ENCODE measurements at regions not wholly inside any gene's neighbourhood (a gene's known extent, or its start where the extent isn't known, plus 50 kb on each side); places are given as distances from the start of the nearest gene placed in this dataset.
"Not testable (repeated sequence)": the region's sequence is repeated elsewhere in the genome, so short reads cannot be mapped to it uniquely, and the experiment has no call there.

- TF ChIP-seq POLR2AphosphoS5 (IDR thresholded peaks at IDR 0.05) (no peak), POLR2A (IDR thresholded peaks at IDR 0.05) (no peak)
- TF ChIP-seq, protein P1, sequence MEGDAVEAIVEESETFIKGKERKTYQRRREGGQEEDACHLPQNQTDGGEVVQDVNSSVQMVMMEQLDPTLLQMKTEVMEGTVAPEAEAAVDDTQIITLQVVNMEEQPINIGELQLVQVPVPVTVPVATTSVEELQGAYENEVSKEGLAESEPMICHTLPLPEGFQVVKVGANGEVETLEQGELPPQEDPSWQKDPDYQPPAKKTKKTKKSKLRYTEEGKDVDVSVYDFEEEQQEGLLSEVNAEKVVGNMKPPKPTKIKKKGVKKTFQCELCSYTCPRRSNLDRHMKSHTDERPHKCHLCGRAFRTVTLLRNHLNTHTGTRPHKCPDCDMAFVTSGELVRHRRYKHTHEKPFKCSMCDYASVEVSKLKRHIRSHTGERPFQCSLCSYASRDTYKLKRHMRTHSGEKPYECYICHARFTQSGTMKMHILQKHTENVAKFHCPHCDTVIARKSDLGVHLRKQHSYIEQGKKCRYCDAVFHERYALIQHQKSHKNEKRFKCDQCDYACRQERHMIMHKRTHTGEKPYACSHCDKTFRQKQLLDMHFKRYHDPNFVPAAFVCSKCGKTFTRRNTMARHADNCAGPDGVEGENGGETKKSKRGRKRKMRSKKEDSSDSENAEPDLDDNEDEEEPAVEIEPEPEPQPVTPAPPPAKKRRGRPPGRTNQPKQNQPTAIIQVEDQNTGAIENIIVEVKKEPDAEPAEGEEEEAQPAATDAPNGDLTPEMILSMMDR (IDR thresholded peaks at IDR 0.05 in 8 of 11, conservative IDR thresholded peaks at IDR 0.05 in 3 of 11) = no peak
- no peaks in the 10 kb centered on the region for H3K36me3 ChIP-seq
- H3K4me1 ChIP-seq = no peaks in the 10 kb centered on the region
- intact Hi-C loops (cut with DNase I; ENCODE audit: low total_unique reads) = no loop called here
- H3K4me3 ChIP-seq = no peak overlapping the region
- no peak overlapping the region for H3K27ac ChIP-seq
- peaks cover 0 to 28% (median 20%) of the 10 kb centered on the region in 8 donors for H3K9me3 ChIP-seq
- DNase-seq = no peak
- H3K27me3 ChIP-seq (replicated peaks in 1 of 7) = no peaks in the 10 kb centered on the region
Measured at GRCh38 chr3:165503346-165503745, 307.2 kb upstream of the SLITRK3 start.

DNA sequence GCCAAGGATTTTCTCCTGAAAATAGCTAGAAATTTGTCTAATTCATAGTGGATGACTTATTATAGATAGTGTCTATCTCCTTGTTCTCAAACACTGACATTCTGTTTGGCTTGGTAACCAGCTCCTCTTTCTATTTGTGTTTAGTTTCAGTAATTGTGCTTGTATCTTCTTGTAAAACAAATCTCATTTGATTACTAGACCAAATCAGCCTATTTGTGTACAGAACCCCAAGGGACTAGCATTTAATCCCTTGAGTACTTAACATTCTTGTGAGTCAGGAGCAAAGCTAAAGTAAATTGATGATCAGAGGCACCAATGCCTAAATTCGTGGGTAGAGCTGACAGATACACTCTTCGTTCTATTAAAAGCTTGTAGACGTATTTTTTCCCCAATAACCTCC lies 306.5 kb upstream of the SLITRK3 start:
- TF ChIP-seq POLR2A (IDR thresholded peaks at IDR 0.05) (no peak), POLR2AphosphoS5 (IDR thresholded peaks at IDR 0.05) (no peak)
- TF ChIP-seq, protein P1 (IDR thresholded peaks at IDR 0.05 in 8 of 11, conservative IDR thresholded peaks at IDR 0.05 in 3 of 11) = no peak
- no peaks in the 10 kb centered on the region for H3K27me3 ChIP-seq (replicated peaks in 1 of 7)
- H3K4me1 ChIP-seq = no peaks in the 10 kb centered on the region
- no peaks in the 10 kb centered on the region for H3K36me3 ChIP-seq
- H3K4me3 ChIP-seq = no peak overlapping the region
- intact Hi-C loops (cut with DNase I; ENCODE audit: low total_unique reads) = no loop called here
- no peak for DNase-seq
- WGBS, 5 donors = 54 to 73% (median 56%) methylated on average over 3 of the region's 3 CpGs
- H3K27ac ChIP-seq = no peak overlapping the region
- H3K9me3 ChIP-seq = peaks cover 0 to 24% (median 19%) of the 10 kb centered on the region in 8 donors

DNA sequence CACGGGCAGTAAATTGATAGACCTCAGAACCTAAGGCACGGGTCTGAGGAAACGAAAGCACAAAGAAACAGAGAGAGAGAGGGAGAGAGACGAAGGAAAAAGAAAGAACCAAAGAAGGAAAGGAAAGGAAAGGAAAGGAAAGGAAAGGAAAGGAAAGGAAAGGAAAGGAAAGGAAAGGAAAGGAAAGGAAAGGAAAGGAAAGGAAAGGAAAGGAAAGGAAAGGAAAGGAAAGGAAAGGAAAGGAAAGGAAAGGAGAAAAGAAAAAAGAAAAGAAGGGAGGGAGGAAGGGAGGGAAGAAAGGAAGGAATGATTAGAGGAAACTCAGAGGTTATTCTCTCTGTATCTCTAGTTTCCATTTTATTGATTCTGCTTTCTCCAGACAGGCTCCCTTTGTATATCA lies 302.6 kb upstream of the SLITRK3 start:
- H3K9me3 ChIP-seq; DNase-seq; H3K4me3 ChIP-seq; H3K4me1 ChIP-seq; H3K27me3 ChIP-seq (replicated peaks in 1 of 7); H3K27ac ChIP-seq; H3K36me3 ChIP-seq; intact Hi-C loops (cut with DNase I; ENCODE audit: low total_unique reads): not testable (repeated sequence)
- 77 to 89% (median 79%) methylated on average over 4 of the region's 4 CpGs for WGBS, 5 donors

- Histone ChIP-seq H3K9me3 (no peaks in the 10 kb centered on the region), H3K27ac (no peak overlapping the region), H3K4me3 (no peak overlapping the region), H3K36me3 (no peaks in the 10 kb centered on the region), H3K27me3 (replicated peaks in 1 of 7) (no peaks in the 10 kb centered on the region), H3K4me1 (no peaks in the 10 kb centered on the region)
- intact Hi-C loops (cut with DNase I; ENCODE audit: low total_unique reads) = no loop called here
- WGBS, 5 donors = 71 to 88% (median 77%) methylated on average over 4 of the region's 4 CpGs
- TF ChIP-seq, protein P1 (IDR thresholded peaks at IDR 0.05 in 8 of 11, conservative IDR thresholded peaks at IDR 0.05 in 3 of 11) = no peak
- TF ChIP-seq POLR2AphosphoS5 (IDR thresholded peaks at IDR 0.05) = no peak
- no peak for DNase-seq
Measured at GRCh38 chr3:165491487-165491886, 295.3 kb upstream of the SLITRK3 start.

DNA sequence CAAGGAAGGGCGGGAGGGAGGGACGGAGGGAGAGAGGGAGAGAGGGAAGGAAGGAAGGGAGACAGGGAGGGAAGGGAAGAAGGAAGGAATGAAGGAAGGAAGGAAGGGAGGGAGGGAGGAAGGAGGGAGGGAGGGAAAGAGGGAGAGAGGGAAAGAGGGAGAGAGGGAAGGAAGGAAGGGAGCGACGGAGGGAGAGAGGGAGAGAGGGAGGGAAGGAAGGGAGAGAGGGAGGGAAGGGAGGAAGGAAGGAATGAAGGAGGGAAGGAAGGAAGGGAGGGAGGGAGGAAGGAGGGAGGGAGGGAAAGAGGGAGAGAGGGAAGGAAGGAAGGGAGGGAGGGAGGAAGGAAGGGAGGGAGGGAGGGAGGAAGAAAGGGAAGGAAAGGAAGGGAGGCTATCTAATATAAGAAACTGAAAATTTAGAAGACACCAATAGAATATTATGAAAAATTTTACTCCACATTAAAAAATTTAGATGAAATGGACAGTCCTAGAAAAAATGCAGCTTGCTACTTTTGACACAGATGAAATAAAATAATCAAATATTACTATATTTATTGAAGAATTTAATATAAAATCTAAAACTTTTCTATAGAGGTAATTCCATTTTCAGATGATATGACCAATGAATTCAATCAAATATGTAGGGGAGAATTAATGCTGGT lies 280.3 kb upstream of the SLITRK3 start:
- TF ChIP-seq POLR2A (IDR thresholded peaks at IDR 0.05) (no peak), POLR2AphosphoS5 (IDR thresholded peaks at IDR 0.05) (no peak)
- TF ChIP-seq, protein P1 (IDR thresholded peaks at IDR 0.05 in 8 of 11, conservative IDR thresholded peaks at IDR 0.05 in 3 of 11) = no peak
- H3K27me3 ChIP-seq (replicated peaks in 1 of 7) = no peaks in the 10 kb centered on the region
- no peak overlapping the region for H3K4me3 ChIP-seq
- DNase-seq = no peak
- intact Hi-C loops (cut with DNase I; ENCODE audit: low total_unique reads) = no loop called here
- no peaks in the 10 kb centered on the region for H3K4me1 ChIP-seq
- no peaks in the 10 kb centered on the region for H3K36me3 ChIP-seq
- peaks cover 0 to 29% (median 17%) of the 10 kb centered on the region in 8 donors for H3K9me3 ChIP-seq
- H3K27ac ChIP-seq = no peak overlapping the region
- WGBS, 5 donors = 79 to 95% (median 92%) methylated on average over 4 of the region's 4 CpGs
